A549 (cell line): ENCODE measurements at regions not wholly inside any gene's neighbourhood (a gene's known extent, or its start where the extent isn't known, plus 50 kb on each side); places are given as distances from the start of the nearest gene placed in this dataset.

Source experiments
- ATAC-seq, 2 experiments: fragments of 200-7000 bp in 1 of 2; fragments of >200 bp in 1 of 2; cut with Nextera tagmentation in 1 of 2; cut with Tn5 transposase in 1 of 2; 3 replicates each; pipeline versions ENCODE4 v1.8.0 to v1.9.1; 2018 to 2020; ENCODE audit warnings: mild to moderate bottlenecking in 1 of 2, moderate library complexity in 1 of 2
- CTCF ChIA-PET: fragments of 300-600 bp; sonication (Branson Sonifier 250); formaldehyde crosslinking; extraction: SDS; loops from one replicate; lab custom pipeline; 2021; ENCODE audit warnings: antibody characterized with exemption, inconsistent platforms; lab: Yijun Ruan, JAX
- POLR2A ChIA-PET: fragments of 350-600 bp; formaldehyde crosslinking; extraction: SDS; loops from one replicate; lab custom pipeline; 2021; ENCODE audit warnings: antibody characterized with exemption, inconsistent platforms; lab: Yijun Ruan, JAX
- DNase-seq, 2 experiments: peaks; one replicate each; pipeline versions ENCODE4 v3.0.0 to v3.0.0-alpha.2; 2011 to 2016; ENCODE audit warnings: low read depth in 1 of 2, low spot score in 1 of 2
- FAIRE-seq: peaks from 2 replicates; lab custom pipeline; 2011; peaks lifted over from hg19 to GRCh38; lab: Jason Lieb, UNC
- H3K27ac ChIP-seq, 2 experiments: fragments of >200 bp; sonication (Bioruptor Twin); formaldehyde crosslinking; 3 replicates each; pipeline ENCODE4 v1.5.1; 2016 to 2017
- H3K4me1 ChIP-seq: fragments of >200 bp; sonication (Bioruptor Twin); formaldehyde crosslinking; 3 replicates; pipeline ENCODE4 v1.6.1; 2016
- H3K4me2 ChIP-seq: fragments of >200 bp; sonication (Bioruptor Twin); formaldehyde crosslinking; 3 replicates; pipeline ENCODE4 v1.6.1; 2016
- H3K4me3 ChIP-seq: fragments of >200 bp; sonication (Bioruptor Twin); formaldehyde crosslinking; 3 replicates; pipeline ENCODE4 v1.5.1; 2016
- H3K9me3 ChIP-seq: fragments of >200 bp; sonication (Bioruptor Twin); formaldehyde crosslinking; 3 replicates; pipeline ENCODE4 v1.6.1; 2016
- BHLHE40 ChIP-seq: IDR thresholded peaks from 2 replicates; pipeline ENCODE4 v1.6.1; 2012; ENCODE audit warnings: low read depth, low read length, inconsistent platforms
- CEBPB ChIP-seq, 2 experiments: fragments of >200 bp in 1 of 2; sonication (Bioruptor Twin) in 1 of 2; formaldehyde crosslinking in 1 of 2; IDR thresholded peaks; 2 replicates each; pipeline ENCODE4 v1.6.1; 2012 to 2016
- CHD4 ChIP-seq: fragments of 200-600 bp; sonication (generic); IDR thresholded peaks from 2 replicates; pipeline ENCODE4 v1.6.1; 2016; ENCODE audit warnings: antibody characterized with exemption, mild to moderate bottlenecking, borderline replicate concordance
- EHMT2 ChIP-seq: fragments of 200-600 bp; sonication (generic); IDR thresholded peaks from 2 replicates; pipeline ENCODE4 v1.6.1; 2016; ENCODE audit warnings: antibody characterized with exemption, low read depth, mild to moderate bottlenecking, moderate library complexity
- ESRRA ChIP-seq: fragments of 150-350 bp; IDR thresholded peaks from 2 replicates; pipeline ENCODE4 v1.6.1; 2014; ENCODE audit warnings: mild to moderate bottlenecking, low read length, borderline replicate concordance
- HDAC2 ChIP-seq: fragments of 200-600 bp; sonication (generic); IDR thresholded peaks from 2 replicates; pipeline ENCODE4 v1.6.1; 2016
- HEYL ChIP-seq: fragments of 250-450 bp; sonication (Bioruptor Pico); IDR thresholded peaks from 2 replicates; pipeline ENCODE4 v1.8.0; 2021; ENCODE audit warnings: mild to moderate bottlenecking, moderate library complexity
- JUNB ChIP-seq: fragments of >200 bp; sonication (Bioruptor Twin); formaldehyde crosslinking; IDR thresholded peaks from 2 replicates; pipeline ENCODE4 v1.6.1; 2016
- KDM5A ChIP-seq: fragments of 200-600 bp; sonication (generic); IDR thresholded peaks from 2 replicates; pipeline ENCODE4 v1.6.1; 2016; ENCODE audit warnings: antibody characterized with exemption, mild to moderate bottlenecking
- MAZ ChIP-seq: fragments of 150-350 bp; IDR thresholded peaks from 2 replicates; pipeline ENCODE4 v1.6.1; 2014; ENCODE audit warnings: antibody characterized with exemption, low read depth, low read length, borderline replicate concordance
- NPAS2 ChIP-seq: fragments of 250-450 bp; sonication (Bioruptor Pico); IDR thresholded peaks from 2 replicates; pipeline ENCODE4 v1.8.0; 2022; ENCODE audit warnings: mild to moderate bottlenecking, moderate library complexity, borderline replicate concordance
- NR3C1 ChIP-seq: fragments of >200 bp; sonication (Bioruptor Twin); formaldehyde crosslinking; IDR thresholded peaks from 3 replicates; pipeline ENCODE4 v1.6.1; 2017
- PHF8 ChIP-seq: fragments of 200-600 bp; sonication (generic); IDR thresholded peaks from 2 replicates; pipeline ENCODE4 v1.6.1; 2016; ENCODE audit warnings: low read depth, mild to moderate bottlenecking, antibody characterized with exemption, moderate library complexity, borderline replicate concordance
- RCOR1 ChIP-seq: fragments of 150-350 bp; IDR thresholded peaks from 2 replicates; pipeline ENCODE4 v1.6.1; 2014; ENCODE audit warnings: antibody characterized with exemption, low read length, low read depth
- TFCP2L1 ChIP-seq: fragments of 250-450 bp; sonication (Bioruptor Pico); IDR thresholded peaks from 2 replicates; pipeline ENCODE4 v1.5.0; 2021; ENCODE audit warnings: mild to moderate bottlenecking
- ZSCAN20 ChIP-seq: fragments of 250-450 bp; sonication (Bioruptor Pico); IDR thresholded peaks from 2 replicates; pipeline ENCODE4 v1.8.0; 2022; ENCODE audit warnings: mild to moderate bottlenecking, moderate library complexity
- WGBS: methylation state at CpG from one replicate; pipeline ENCODE4 v1.1.6; 2017; ENCODE audit errors: missing lambda C conversion rate; 5-methylcytosine and 5-hydroxymethylcytosine counted together
- TF ChIP-seq, protein P1 (sequence below): fragments of >200 bp; sonication (Bioruptor Twin); formaldehyde crosslinking; IDR thresholded peaks from 3 replicates; pipeline ENCODE4 v1.6.1; 2016
- TF ChIP-seq, protein P2 (sequence below): fragments of 200-600 bp; sonication (generic); IDR thresholded peaks from 2 replicates; pipeline ENCODE4 v1.6.1; 2016; ENCODE audit warnings: antibody characterized with exemption, mild to moderate bottlenecking, moderate library complexity

DNA sequence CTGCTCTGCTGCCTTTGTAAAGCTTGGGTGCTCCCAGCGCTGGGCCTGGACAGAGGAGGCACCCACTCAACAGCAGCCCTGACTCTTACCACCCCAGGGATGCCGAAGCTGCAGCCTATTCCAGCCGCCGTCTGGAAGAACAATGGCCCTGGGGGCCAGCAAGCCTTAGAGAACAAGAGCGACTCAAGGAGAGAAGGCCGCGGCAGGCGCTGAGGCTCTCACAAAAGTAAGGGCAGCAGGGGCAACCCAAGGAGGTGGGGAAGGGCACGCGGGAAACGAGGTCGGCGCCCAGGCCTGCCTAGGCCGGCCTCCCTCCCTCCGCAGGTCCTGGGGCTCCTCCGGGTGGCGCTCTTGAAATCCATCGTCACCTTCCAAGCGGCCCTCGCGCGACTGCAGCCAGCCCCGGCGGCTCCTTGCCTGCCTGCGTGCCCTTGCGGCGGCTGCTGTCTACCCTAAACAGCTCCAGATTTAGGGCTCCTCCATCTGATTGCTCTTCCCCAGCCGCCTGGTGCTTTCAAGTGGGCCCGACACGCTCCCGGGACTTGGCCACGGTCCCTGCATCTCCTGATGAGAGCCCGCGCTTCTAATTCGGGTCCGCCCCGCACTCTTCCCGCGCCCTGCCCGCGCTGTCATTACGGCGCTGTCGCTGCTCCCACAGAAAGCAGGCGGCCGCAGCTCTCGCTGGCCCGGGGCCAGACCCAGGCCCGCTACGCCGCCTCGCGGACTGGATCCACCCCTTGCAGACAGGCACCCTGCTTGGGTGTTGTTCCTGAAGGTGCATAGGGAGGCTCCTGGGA is 213.3 kb downstream of the SEMA6A start:
- no peaks in the 10 kb centered on the region for H3K4me1 ChIP-seq
- WGBS: 87% methylated on average over 50 of the region's 53 CpGs
- TF ChIP-seq NR3C1 (no peak), CHD4 (no peak), ESRRA (no peak), RCOR1 (no peak), TFCP2L1 (CRISPR knock-in tag) (no peak), BHLHE40 (no peak), EHMT2 (no peak)
- TF ChIP-seq, protein P1, sequence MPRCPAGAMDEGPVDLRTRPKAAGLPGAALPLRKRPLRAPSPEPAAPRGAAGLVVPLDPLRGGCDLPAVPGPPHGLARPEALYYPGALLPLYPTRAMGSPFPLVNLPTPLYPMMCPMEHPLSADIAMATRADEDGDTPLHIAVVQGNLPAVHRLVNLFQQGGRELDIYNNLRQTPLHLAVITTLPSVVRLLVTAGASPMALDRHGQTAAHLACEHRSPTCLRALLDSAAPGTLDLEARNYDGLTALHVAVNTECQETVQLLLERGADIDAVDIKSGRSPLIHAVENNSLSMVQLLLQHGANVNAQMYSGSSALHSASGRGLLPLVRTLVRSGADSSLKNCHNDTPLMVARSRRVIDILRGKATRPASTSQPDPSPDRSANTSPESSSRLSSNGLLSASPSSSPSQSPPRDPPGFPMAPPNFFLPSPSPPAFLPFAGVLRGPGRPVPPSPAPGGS: no peak
- FAIRE-seq: no peak
- POLR2A ChIA-PET: no interaction called here
- H3K4me3 ChIP-seq: no peak overlapping the region
- ATAC-seq: no peak
- CTCF ChIA-PET: no interaction called here
- DNase-seq: no peak
- no peaks in the 10 kb centered on the region for H3K9me3 ChIP-seq
- H3K27ac ChIP-seq: no peak overlapping the region
- H3K4me2 ChIP-seq: no peak overlapping the region

DNA sequence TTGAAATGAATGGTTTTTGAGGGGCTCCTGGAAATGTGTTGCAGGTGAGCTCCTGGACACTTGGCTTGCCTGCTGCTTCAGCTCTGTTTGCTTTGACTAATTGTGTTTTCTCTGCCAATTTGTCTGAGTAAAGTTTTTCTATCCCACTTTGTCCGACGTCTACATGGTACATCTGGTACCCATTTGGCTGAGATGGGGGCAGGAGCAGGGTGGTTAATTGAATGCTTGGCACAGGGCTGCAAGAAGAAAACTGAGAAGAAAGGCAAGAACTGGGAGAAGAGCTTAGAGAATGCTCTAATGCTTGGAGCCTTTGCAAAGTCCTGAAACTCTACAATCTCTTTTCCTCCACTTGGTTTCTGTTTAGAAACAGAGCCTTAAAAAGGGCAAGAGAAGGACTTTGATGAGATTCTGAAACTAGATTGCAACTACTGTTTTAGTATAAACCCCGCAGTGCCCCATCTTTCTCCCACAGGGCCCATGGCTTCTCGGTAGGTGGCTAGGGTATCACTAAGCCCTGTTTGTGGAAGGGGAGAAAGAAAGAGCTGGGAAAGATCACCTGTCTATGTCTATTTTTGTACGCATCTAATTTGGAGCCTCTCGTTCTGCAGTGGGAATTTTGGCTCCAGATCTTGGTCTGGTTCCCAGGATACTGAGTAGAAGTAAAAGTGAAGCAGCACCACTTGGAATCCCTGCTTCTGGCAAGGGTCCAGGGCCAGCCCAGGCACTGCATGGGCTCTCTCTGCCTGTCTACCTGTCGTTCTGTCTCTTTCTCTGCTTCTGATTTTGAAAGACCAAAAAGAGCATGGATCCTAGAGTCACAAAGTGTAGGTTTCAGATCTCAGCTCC is 214.4 kb downstream of the SEMA6A start:
- ChIA-PET POLR2A (no interaction called here), CTCF (interaction anchor here (0.7 kb wide), 1 partner anchor 11 kb away, joined by 3 read pairs; no protein-coding TSS in a partner anchor)
- 56% methylated on average over 7 of the region's 7 CpGs for WGBS
- FAIRE-seq (no peak), DNase-seq (no peak), ATAC-seq (no peak)
- Histone ChIP-seq H3K4me3 (no peak overlapping the region), H3K4me2 (no peak overlapping the region), H3K9me3 (no peaks in the 10 kb centered on the region; the same call in 2 of the 3 replicates), H3K4me1 (no peaks in the 10 kb centered on the region), H3K27ac (no peak overlapping the region)
- TF ChIP-seq HEYL (CRISPR knock-in tag): no peak
- TF ChIP-seq, protein P2, sequence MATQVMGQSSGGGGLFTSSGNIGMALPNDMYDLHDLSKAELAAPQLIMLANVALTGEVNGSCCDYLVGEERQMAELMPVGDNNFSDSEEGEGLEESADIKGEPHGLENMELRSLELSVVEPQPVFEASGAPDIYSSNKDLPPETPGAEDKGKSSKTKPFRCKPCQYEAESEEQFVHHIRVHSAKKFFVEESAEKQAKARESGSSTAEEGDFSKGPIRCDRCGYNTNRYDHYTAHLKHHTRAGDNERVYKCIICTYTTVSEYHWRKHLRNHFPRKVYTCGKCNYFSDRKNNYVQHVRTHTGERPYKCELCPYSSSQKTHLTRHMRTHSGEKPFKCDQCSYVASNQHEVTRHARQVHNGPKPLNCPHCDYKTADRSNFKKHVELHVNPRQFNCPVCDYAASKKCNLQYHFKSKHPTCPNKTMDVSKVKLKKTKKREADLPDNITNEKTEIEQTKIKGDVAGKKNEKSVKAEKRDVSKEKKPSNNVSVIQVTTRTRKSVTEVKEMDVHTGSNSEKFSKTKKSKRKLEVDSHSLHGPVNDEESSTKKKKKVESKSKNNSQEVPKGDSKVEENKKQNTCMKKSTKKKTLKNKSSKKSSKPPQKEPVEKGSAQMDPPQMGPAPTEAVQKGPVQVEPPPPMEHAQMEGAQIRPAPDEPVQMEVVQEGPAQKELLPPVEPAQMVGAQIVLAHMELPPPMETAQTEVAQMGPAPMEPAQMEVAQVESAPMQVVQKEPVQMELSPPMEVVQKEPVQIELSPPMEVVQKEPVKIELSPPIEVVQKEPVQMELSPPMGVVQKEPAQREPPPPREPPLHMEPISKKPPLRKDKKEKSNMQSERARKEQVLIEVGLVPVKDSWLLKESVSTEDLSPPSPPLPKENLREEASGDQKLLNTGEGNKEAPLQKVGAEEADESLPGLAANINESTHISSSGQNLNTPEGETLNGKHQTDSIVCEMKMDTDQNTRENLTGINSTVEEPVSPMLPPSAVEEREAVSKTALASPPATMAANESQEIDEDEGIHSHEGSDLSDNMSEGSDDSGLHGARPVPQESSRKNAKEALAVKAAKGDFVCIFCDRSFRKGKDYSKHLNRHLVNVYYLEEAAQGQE: no peak
- TF ChIP-seq MAZ: no peak
- TF ChIP-seq JUNB: no peak
- no peak for TF ChIP-seq NPAS2 (CRISPR knock-in tag)
- TF ChIP-seq CEBPB (IDR thresholded peaks at IDR 0.05): no peak
- TF ChIP-seq ZSCAN20: no peak
- no peak for TF ChIP-seq KDM5A

DNA sequence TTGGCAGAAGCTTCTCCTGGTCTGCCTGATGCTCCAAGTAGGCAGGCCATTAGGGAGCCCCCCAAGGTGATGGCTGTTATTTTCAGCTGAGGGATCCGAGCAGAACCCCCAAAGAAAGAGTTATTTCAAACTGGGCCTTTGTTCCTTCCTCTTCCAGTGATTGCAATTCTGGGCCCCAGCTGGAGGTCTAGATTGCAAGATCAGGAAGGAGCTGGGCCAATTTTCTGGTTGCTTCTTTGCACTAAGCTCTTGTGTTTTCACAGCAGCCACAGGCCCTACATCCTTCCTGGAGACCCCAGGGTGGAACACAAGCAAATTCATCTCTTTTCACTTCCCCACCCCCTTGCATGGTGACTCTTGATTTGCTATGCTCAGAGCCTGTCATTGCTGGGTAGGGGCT is 215.0 kb downstream of the SEMA6A start:
- FAIRE-seq: no peak
- POLR2A ChIA-PET: no interaction called here
- Histone ChIP-seq H3K4me3 (no peak overlapping the region), H3K27ac (no peak overlapping the region), H3K4me2 (no peak overlapping the region), H3K4me1 (no peaks in the 10 kb centered on the region), H3K9me3 (peaks cover under 1% of the 10 kb centered on the region; the same call in 1 of the 3 replicates)
- WGBS: 38% methylated on average over 1 of the region's 1 CpG
- no peak for ATAC-seq
- DNase-seq: no peak
- no peak for TF ChIP-seq HDAC2
- no peak for TF ChIP-seq PHF8
- TF ChIP-seq, protein P1: no peak
- CTCF ChIA-PET: interaction anchor here (0.7 kb wide), 1 partner anchor 10 kb away, joined by 3 read pairs; no protein-coding TSS in a partner anchor
